ENCODE measurements at regions not wholly inside any gene's neighbourhood (a gene's known extent, or its start where the extent isn't known, plus 50 kb on each side); places are given as distances from the start of the nearest gene placed in this dataset.
A peak's percentile ranks its signal among the peaks of the same experiment; 100 is the strongest.

GRCh38 chr1:30198795-30199403 is 524.5 kb downstream of the MATN1 start:
- 92 to 93% methylated on average over 3 to 6 of the region's 6 CpGs for WGBS, 2 experiments (ENCODE audit: insufficient coverage in 1 of 2, insufficient read length in 1 of 2)
- peaks cover 24% of the 10 kb centered on the region for H3K9me3 ChIP-seq (ENCODE audit: control insufficient read depth, low read length)
- H3K4me3 ChIP-seq (ENCODE audit: low read length), result no peak overlapping the region
- Mint-ChIP-seq H3K27me3 (ENCODE audit: insufficient read depth) (peaks cover 2% of the 10 kb centered on the region), H3K36me3 (ENCODE audit: low read depth) (no peaks in the 10 kb centered on the region), H3K4me3 (no peak overlapping the region), H3K4me1 (peaks cover 2% of the 10 kb centered on the region), H3K27ac (peak overlapping the region; percentile 30), H3K9me3 (peaks cover 29% of the 10 kb centered on the region)
- no peak overlapping the region for H3K27ac ChIP-seq (ENCODE audit: low read depth, low read length)
- no peak for DNase-seq
- TF ChIP-seq CTCF (conservative IDR thresholded peaks at IDR 0.05), result no peak
- H3K27me3 ChIP-seq (ENCODE audit: control insufficient read depth, insufficient read depth, low read length, poor library complexity, severe bottlenecking), result no peaks in the 10 kb centered on the region
- H3K4me1 ChIP-seq (ENCODE audit: control insufficient read depth, insufficient read depth, low read length), result no peaks in the 10 kb centered on the region
- H3K9ac ChIP-seq (ENCODE audit: extremely low read depth, low read length, poor library complexity, severe bottlenecking), result no peak overlapping the region
- H3K36me3 ChIP-seq (ENCODE audit: control insufficient read depth, insufficient read depth, low read length), result no peaks in the 10 kb centered on the region

- H3K27me3 ChIP-seq (ENCODE audit: control insufficient read depth, insufficient read depth, low read length, poor library complexity, severe bottlenecking), result no peaks in the 10 kb centered on the region
- no peak for DNase-seq
- H3K4me3 ChIP-seq (ENCODE audit: low read length), result no peak overlapping the region
- no peaks in the 10 kb centered on the region for H3K36me3 ChIP-seq (ENCODE audit: control insufficient read depth, insufficient read depth, low read length)
- no peak for TF ChIP-seq CTCF (conservative IDR thresholded peaks at IDR 0.05)
- H3K9me3 ChIP-seq (ENCODE audit: control insufficient read depth, low read length), result peaks cover 24% of the 10 kb centered on the region
- H3K4me1 ChIP-seq (ENCODE audit: control insufficient read depth, insufficient read depth, low read length), result no peaks in the 10 kb centered on the region
- H3K9me3 Mint-ChIP-seq, result peaks cover 29% of the 10 kb centered on the region
- no peak overlapping the region for H3K9ac ChIP-seq (ENCODE audit: extremely low read depth, low read length, poor library complexity, severe bottlenecking)
- H3K4me1 Mint-ChIP-seq, result peaks cover 6% of the 10 kb centered on the region
- 89 to 94% methylated on average over 2 of the region's 2 CpGs for WGBS, 2 experiments (ENCODE audit: insufficient coverage in 1 of 2, insufficient read length in 1 of 2)
- H3K36me3 Mint-ChIP-seq (ENCODE audit: low read depth), result no peaks in the 10 kb centered on the region
- H3K27ac Mint-ChIP-seq, result no peak overlapping the region
- no peak overlapping the region for H3K4me3 Mint-ChIP-seq
- H3K27ac ChIP-seq (ENCODE audit: low read depth, low read length), result no peak overlapping the region
- peaks cover 2% of the 10 kb centered on the region for H3K27me3 Mint-ChIP-seq (ENCODE audit: insufficient read depth)
Measured at GRCh38 chr1:30198451-30198760, 525.0 kb downstream of the MATN1 start.

DNA sequence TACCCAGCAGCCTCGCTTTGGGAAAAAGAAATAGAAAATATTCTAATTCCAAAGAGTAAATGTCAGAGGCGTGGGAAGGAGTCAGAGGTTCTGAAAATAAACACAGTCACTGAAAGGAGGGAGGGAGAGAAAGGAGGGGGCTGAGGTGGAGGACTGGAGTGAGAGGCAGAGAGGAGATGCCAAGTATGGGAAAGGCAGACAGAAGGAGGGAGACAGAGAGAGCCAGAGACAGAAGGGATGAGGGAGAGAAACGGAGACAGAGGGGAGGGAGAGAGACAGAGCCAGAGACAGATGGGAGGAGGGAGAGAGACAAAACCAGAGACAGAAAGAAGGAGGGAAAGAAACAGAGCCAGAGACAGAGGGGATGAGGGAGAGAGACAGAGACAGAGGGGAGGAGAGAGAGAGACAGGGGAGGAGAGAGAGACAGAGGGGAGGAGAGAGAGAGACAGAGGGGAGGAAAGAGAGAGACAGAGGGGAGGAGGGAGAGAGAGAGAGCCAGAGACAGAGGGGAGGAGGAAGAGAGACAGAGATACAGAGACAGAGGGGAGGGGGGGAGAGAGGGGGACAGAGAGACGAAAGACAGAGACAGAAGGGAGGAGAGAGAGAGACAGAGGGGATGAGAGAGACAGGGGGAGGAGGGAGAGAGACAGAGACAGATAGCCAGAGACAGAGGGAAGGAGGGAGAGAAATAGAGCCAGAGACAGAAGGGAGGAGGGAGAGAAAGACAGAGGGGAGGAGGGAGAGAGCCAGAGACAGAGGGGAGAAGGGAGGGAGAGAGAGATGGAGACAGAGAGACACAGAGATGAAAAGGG is 525.5 kb downstream of the MATN1 start:
- no peak overlapping the region for H3K4me3 ChIP-seq (ENCODE audit: low read length)
- peaks cover 24% of the 10 kb centered on the region for H3K9me3 ChIP-seq (ENCODE audit: control insufficient read depth, low read length)
- TF ChIP-seq CTCF (conservative IDR thresholded peaks at IDR 0.05), result no peak
- peaks cover 27% of the 10 kb centered on the region for H3K9me3 Mint-ChIP-seq
- no peak overlapping the region for H3K27ac ChIP-seq (ENCODE audit: low read depth, low read length)
- no peaks in the 10 kb centered on the region for H3K36me3 Mint-ChIP-seq (ENCODE audit: low read depth)
- H3K27me3 ChIP-seq (ENCODE audit: control insufficient read depth, insufficient read depth, low read length, poor library complexity, severe bottlenecking), result no peaks in the 10 kb centered on the region
- H3K9ac ChIP-seq (ENCODE audit: extremely low read depth, low read length, poor library complexity, severe bottlenecking), result no peak overlapping the region
- H3K27me3 Mint-ChIP-seq (ENCODE audit: insufficient read depth), result peaks cover 2% of the 10 kb centered on the region
- H3K4me1 ChIP-seq (ENCODE audit: control insufficient read depth, insufficient read depth, low read length), result no peaks in the 10 kb centered on the region
- WGBS, 2 experiments (ENCODE audit: insufficient coverage in 1 of 2, insufficient read length in 1 of 2), result 77 to 87% methylated on average over 3 to 4 of the region's 4 CpGs
- no peak overlapping the region for H3K27ac Mint-ChIP-seq
- DNase-seq, result no peak
- H3K4me1 Mint-ChIP-seq, result peaks cover 8% of the 10 kb centered on the region
- H3K4me3 Mint-ChIP-seq, result no peak overlapping the region
- H3K36me3 ChIP-seq (ENCODE audit: control insufficient read depth, insufficient read depth, low read length), result no peaks in the 10 kb centered on the region

Measured in endodermal cell (in vitro differentiated cells).